ENCODE measurements at regions not wholly inside any gene's neighbourhood (a gene's known extent, or its start where the extent isn't known, plus 50 kb on each side); places are given as distances from the start of the nearest gene placed in this dataset.

DNA sequence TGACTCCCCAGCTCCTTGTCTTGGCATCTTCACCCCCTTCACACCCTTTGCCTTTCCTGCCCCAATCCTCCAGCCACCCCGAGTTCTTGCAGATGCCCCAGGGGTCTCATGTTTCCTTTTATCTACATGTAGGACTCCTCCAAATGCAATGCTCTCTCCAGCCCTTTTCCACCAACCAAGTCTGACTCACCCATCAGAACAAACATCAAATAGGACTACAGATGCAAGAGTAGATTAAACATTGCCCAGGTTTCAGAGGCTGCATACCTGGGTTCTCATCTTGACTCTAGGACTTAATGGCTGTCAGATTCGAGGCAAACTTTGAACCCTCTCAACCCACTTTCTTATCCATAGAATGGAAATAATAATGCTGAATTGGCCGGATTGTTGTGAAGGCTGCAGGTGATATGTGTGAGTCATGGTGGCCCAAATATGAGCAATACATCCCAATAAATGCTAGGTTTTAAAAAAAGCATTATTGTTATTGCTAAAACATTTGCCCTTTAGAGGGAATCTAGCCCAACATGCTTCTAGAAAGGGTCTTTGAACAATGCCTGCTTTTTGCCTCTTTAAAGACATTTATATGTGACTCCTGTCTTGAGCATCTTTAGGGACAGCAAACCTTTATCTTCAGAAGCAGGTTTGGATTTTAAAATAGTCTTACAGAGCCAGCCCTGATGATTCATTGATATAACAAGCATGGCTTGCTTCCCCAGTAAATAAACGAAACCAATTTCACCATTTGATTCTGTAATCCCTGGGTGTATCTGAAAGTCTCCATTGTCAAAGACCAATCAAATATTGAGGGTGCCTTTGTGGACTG is 310.1 kb downstream of the FOXL1 start:
- TF ChIP-seq POLR2A (IDR thresholded peaks at IDR 0.05) (no peak), EP300 (IDR thresholded peaks at IDR 0.05) (no peak)
- TF ChIP-seq, protein P1, sequence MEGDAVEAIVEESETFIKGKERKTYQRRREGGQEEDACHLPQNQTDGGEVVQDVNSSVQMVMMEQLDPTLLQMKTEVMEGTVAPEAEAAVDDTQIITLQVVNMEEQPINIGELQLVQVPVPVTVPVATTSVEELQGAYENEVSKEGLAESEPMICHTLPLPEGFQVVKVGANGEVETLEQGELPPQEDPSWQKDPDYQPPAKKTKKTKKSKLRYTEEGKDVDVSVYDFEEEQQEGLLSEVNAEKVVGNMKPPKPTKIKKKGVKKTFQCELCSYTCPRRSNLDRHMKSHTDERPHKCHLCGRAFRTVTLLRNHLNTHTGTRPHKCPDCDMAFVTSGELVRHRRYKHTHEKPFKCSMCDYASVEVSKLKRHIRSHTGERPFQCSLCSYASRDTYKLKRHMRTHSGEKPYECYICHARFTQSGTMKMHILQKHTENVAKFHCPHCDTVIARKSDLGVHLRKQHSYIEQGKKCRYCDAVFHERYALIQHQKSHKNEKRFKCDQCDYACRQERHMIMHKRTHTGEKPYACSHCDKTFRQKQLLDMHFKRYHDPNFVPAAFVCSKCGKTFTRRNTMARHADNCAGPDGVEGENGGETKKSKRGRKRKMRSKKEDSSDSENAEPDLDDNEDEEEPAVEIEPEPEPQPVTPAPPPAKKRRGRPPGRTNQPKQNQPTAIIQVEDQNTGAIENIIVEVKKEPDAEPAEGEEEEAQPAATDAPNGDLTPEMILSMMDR (IDR thresholded peaks at IDR 0.05), result no peak

All from ovary (tissue), 3 donors.